ENCODE measurements at regions not wholly inside any gene's neighbourhood (a gene's known extent, or its start where the extent isn't known, plus 50 kb on each side); places are given as distances from the start of the nearest gene placed in this dataset.
A peak's percentile ranks its signal among the peaks of the same experiment; 100 is the strongest.

- Mint-ChIP-seq H3K27me3 (ENCODE audit: unreplicated experiment) (peaks cover 3% of the 10 kb centered on the region), H3K27ac (ENCODE audit: unreplicated experiment) (peak overlapping the region; percentile 2), H3K4me1 (ENCODE audit: unreplicated experiment) (peaks cover 42% of the 10 kb centered on the region), H3K36me3 (ENCODE audit: low read depth, unreplicated experiment) (no peaks in the 10 kb centered on the region), H3K4me3 (ENCODE audit: unreplicated experiment) (no peak overlapping the region), H3K9me3 (ENCODE audit: unreplicated experiment) (no peaks in the 10 kb centered on the region)
- no peak for TF ChIP-seq CTCF (IDR thresholded peaks at IDR 0.05; ENCODE audit: unreplicated experiment)
- DNase-seq (ENCODE audit: low spot score), result no peak
Measured at GRCh38 chr16:11449716-11450115, 104.5 kb downstream of the RMI2 start.

GRCh38 chr16:11450136-11450535, 104.9 kb downstream of the RMI2 start:
- no peaks in the 10 kb centered on the region for H3K9me3 Mint-ChIP-seq (ENCODE audit: unreplicated experiment)
- H3K4me3 Mint-ChIP-seq (ENCODE audit: unreplicated experiment), result no peak overlapping the region
- no peaks in the 10 kb centered on the region for H3K36me3 Mint-ChIP-seq (ENCODE audit: low read depth, unreplicated experiment)
- peak overlapping the region; percentile 2 for H3K27ac Mint-ChIP-seq (ENCODE audit: unreplicated experiment)
- peaks cover 42% of the 10 kb centered on the region for H3K4me1 Mint-ChIP-seq (ENCODE audit: unreplicated experiment)
- no peak for TF ChIP-seq CTCF (IDR thresholded peaks at IDR 0.05; ENCODE audit: unreplicated experiment)
- no peak for DNase-seq (ENCODE audit: low spot score)
- H3K27me3 Mint-ChIP-seq (ENCODE audit: unreplicated experiment), result peaks cover 3% of the 10 kb centered on the region

GRCh38 chr16:11452298-11452697, 107.0 kb downstream of the RMI2 start:
- Mint-ChIP-seq H3K27ac (ENCODE audit: unreplicated experiment) (no peak overlapping the region), H3K4me3 (ENCODE audit: unreplicated experiment) (no peak overlapping the region), H3K4me1 (ENCODE audit: unreplicated experiment) (peaks cover 40% of the 10 kb centered on the region), H3K27me3 (ENCODE audit: unreplicated experiment) (peaks cover 3% of the 10 kb centered on the region), H3K36me3 (ENCODE audit: low read depth, unreplicated experiment) (no peaks in the 10 kb centered on the region), H3K9me3 (ENCODE audit: unreplicated experiment) (no peaks in the 10 kb centered on the region)
- no peak for TF ChIP-seq CTCF (IDR thresholded peaks at IDR 0.05; ENCODE audit: unreplicated experiment)
- DNase-seq (ENCODE audit: low spot score), result no peak

- Mint-ChIP-seq H3K36me3 (ENCODE audit: low read depth, unreplicated experiment) (no peaks in the 10 kb centered on the region), H3K4me3 (ENCODE audit: unreplicated experiment) (no peak overlapping the region), H3K27me3 (ENCODE audit: unreplicated experiment) (peaks cover 3% of the 10 kb centered on the region), H3K27ac (ENCODE audit: unreplicated experiment) (peak overlapping the region; percentile 80), H3K9me3 (ENCODE audit: unreplicated experiment) (no peaks in the 10 kb centered on the region), H3K4me1 (ENCODE audit: unreplicated experiment) (peaks cover 38% of the 10 kb centered on the region)
- no peak for TF ChIP-seq CTCF (IDR thresholded peaks at IDR 0.05; ENCODE audit: unreplicated experiment)
- DNase-seq (ENCODE audit: low spot score), result no peak
Measured at GRCh38 chr16:11452746-11453389, 107.6 kb downstream of the RMI2 start.

- Mint-ChIP-seq H3K27ac (ENCODE audit: unreplicated experiment) (no peak overlapping the region), H3K4me1 (ENCODE audit: unreplicated experiment) (peaks cover 17% of the 10 kb centered on the region), H3K36me3 (ENCODE audit: low read depth, unreplicated experiment) (no peaks in the 10 kb centered on the region), H3K27me3 (ENCODE audit: unreplicated experiment) (no peaks in the 10 kb centered on the region), H3K9me3 (ENCODE audit: unreplicated experiment) (no peaks in the 10 kb centered on the region), H3K4me3 (ENCODE audit: unreplicated experiment) (no peak overlapping the region)
- DNase-seq (ENCODE audit: low spot score), result no peak
- TF ChIP-seq CTCF (IDR thresholded peaks at IDR 0.05; ENCODE audit: unreplicated experiment), result no peak
Measured at GRCh38 chr16:11456741-11457140, 111.5 kb downstream of the RMI2 start.
